GM12875 (cell line): ENCODE measurements at regions not wholly inside any gene's neighbourhood (a gene's known extent, or its start where the extent isn't known, plus 50 kb on each side); places are given as distances from the start of the nearest gene placed in this dataset.

ENCODE experiments used
- H3K4me3 ChIP-seq: one replicate; pipeline ENCODE4 v1.5.1; 2011; ENCODE audit warnings: low read depth, low read length, control low read depth
- CTCF ChIP-seq: IDR thresholded peaks from 2 replicates; pipeline ENCODE4 v1.5.1; 2011; ENCODE audit warnings: low read depth, mild to moderate bottlenecking, control low read depth, inconsistent platforms, low read length, moderate library complexity, borderline replicate concordance; ENCODE audit not compliant: insufficient read depth

- no peak overlapping the region for H3K4me3 ChIP-seq
- no peak for TF ChIP-seq CTCF
Measured at GRCh38 chr12:28896421-28896820, 252.7 kb upstream of the FAR2 start.

GRCh38 chr12:28898038-28898437 is 251.0 kb upstream of the FAR2 start:
- TF ChIP-seq CTCF = no peak
- H3K4me3 ChIP-seq = no peak overlapping the region

- no peak overlapping the region for H3K4me3 ChIP-seq
- TF ChIP-seq CTCF = no peak
Measured at GRCh38 chr12:28899951-28900350, 249.1 kb upstream of the FAR2 start.

DNA sequence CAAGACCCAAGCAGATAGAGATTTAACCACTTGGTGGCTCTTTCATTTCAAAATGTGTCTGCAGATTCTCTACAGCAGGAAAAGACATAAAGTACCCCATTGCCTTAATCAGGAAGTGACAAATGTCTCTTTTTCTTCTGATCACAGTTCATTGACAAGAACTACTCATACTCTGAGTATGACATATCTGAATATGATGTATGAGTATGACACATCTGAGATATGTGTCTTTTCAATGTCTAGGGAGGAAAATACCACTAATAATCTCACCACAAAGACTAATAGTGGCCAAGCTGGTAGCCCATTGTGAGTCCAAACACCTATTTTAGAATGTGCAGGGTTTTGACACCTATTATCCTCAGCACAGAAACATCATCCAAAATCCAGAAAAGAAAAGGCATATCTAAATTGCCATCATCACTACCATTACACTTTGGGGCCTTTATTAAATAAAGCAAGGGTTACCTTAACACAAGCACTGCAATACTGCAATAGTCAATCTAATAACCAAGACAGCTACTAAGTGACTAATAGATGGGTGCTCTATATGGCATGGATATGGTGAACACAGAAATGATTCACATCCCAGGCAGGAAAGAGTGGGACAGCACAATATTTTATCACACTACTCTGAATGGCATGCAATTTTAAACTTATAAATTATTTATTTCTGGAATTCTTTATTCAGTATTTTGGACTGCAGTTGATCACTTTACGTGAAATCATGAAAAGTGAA is 243.7 kb upstream of the FAR2 start:
- H3K4me3 ChIP-seq = no peak overlapping the region
- no peak for TF ChIP-seq CTCF

DNA sequence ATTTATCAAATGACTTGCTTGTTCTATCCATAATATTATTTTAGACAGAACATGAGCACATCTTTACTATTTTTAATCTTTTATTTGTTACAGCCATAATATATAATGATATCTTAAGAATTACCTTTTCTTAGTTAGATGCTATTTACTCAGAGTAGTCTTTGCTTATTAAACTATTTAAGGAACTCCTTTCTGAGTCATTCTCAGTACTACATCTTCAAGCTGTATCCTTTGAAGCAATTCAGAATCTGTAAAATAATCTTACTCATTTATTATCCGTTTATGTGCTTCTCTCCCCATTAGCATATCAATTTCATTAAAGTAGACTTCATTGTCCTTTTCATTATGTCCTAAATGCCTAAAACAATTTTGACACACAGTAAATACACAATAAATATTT is 240.4 kb upstream of the FAR2 start:
- no peak overlapping the region for H3K4me3 ChIP-seq
- TF ChIP-seq CTCF = no peak

GRCh38 chr12:28909291-28909690 is 239.8 kb upstream of the FAR2 start:
- H3K4me3 ChIP-seq = no peak overlapping the region
- TF ChIP-seq CTCF = no peak

DNA sequence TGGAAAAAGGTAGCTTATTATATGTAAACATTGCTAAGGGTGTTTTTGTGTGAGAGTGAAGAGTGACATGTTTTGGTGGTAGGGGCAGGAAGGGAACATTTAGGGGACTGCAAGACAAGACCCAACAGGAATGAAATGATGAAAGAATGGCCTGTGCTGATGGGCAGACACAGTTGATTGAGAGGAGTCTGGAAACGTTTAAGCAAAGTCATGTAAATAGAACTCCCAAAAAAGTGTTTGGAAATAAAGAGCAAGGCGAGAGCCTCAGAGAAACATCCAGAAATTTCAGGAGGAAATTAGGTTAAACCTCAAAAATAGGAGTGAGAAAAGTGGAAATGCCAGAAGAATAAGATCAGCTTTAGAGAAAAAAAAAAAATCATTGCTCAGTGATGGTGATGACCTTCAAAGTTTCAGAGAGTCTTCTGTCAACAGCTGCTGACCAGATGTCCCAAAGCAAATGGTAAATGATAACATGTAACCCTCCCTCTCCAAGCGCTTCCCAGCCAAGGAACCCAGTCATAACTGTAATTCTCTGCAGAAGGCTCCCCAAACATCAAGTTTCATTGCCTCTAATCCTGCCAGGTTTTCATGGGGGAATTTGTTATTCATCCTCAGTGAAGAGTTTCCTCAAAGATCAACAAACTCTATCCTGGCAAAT is 223.2 kb upstream of the FAR2 start:
- no peak overlapping the region for H3K4me3 ChIP-seq
- no peak for TF ChIP-seq CTCF
